H1 (cell line): ENCODE measurements at regions not wholly inside any gene's neighbourhood (a gene's known extent, or its start where the extent isn't known, plus 50 kb on each side); places are given as distances from the start of the nearest gene placed in this dataset.

Experiments
- KDM1A ChIP-seq: fragments of 200-600, 300-600 bp; sonication (generic); IDR thresholded peaks from 2 replicates; pipeline ENCODE4 v1.7.1; 2016; ENCODE audit warnings: mild to moderate bottlenecking, low read length, borderline replicate concordance
- TF ChIP-seq, protein P1 (sequence below): fragments of 300-600 bp; sonication (generic); IDR thresholded peaks from 2 replicates; pipeline ENCODE4 v1.7.1; 2012; ENCODE audit warnings: low read length, moderate library complexity, mild to moderate bottlenecking, inconsistent platforms; ENCODE audit not compliant: insufficient replicate concordance

GRCh38 chr5:40355846-40356245 is 323.9 kb upstream of the PTGER4 start (continued):
- TF ChIP-seq, protein P1, sequence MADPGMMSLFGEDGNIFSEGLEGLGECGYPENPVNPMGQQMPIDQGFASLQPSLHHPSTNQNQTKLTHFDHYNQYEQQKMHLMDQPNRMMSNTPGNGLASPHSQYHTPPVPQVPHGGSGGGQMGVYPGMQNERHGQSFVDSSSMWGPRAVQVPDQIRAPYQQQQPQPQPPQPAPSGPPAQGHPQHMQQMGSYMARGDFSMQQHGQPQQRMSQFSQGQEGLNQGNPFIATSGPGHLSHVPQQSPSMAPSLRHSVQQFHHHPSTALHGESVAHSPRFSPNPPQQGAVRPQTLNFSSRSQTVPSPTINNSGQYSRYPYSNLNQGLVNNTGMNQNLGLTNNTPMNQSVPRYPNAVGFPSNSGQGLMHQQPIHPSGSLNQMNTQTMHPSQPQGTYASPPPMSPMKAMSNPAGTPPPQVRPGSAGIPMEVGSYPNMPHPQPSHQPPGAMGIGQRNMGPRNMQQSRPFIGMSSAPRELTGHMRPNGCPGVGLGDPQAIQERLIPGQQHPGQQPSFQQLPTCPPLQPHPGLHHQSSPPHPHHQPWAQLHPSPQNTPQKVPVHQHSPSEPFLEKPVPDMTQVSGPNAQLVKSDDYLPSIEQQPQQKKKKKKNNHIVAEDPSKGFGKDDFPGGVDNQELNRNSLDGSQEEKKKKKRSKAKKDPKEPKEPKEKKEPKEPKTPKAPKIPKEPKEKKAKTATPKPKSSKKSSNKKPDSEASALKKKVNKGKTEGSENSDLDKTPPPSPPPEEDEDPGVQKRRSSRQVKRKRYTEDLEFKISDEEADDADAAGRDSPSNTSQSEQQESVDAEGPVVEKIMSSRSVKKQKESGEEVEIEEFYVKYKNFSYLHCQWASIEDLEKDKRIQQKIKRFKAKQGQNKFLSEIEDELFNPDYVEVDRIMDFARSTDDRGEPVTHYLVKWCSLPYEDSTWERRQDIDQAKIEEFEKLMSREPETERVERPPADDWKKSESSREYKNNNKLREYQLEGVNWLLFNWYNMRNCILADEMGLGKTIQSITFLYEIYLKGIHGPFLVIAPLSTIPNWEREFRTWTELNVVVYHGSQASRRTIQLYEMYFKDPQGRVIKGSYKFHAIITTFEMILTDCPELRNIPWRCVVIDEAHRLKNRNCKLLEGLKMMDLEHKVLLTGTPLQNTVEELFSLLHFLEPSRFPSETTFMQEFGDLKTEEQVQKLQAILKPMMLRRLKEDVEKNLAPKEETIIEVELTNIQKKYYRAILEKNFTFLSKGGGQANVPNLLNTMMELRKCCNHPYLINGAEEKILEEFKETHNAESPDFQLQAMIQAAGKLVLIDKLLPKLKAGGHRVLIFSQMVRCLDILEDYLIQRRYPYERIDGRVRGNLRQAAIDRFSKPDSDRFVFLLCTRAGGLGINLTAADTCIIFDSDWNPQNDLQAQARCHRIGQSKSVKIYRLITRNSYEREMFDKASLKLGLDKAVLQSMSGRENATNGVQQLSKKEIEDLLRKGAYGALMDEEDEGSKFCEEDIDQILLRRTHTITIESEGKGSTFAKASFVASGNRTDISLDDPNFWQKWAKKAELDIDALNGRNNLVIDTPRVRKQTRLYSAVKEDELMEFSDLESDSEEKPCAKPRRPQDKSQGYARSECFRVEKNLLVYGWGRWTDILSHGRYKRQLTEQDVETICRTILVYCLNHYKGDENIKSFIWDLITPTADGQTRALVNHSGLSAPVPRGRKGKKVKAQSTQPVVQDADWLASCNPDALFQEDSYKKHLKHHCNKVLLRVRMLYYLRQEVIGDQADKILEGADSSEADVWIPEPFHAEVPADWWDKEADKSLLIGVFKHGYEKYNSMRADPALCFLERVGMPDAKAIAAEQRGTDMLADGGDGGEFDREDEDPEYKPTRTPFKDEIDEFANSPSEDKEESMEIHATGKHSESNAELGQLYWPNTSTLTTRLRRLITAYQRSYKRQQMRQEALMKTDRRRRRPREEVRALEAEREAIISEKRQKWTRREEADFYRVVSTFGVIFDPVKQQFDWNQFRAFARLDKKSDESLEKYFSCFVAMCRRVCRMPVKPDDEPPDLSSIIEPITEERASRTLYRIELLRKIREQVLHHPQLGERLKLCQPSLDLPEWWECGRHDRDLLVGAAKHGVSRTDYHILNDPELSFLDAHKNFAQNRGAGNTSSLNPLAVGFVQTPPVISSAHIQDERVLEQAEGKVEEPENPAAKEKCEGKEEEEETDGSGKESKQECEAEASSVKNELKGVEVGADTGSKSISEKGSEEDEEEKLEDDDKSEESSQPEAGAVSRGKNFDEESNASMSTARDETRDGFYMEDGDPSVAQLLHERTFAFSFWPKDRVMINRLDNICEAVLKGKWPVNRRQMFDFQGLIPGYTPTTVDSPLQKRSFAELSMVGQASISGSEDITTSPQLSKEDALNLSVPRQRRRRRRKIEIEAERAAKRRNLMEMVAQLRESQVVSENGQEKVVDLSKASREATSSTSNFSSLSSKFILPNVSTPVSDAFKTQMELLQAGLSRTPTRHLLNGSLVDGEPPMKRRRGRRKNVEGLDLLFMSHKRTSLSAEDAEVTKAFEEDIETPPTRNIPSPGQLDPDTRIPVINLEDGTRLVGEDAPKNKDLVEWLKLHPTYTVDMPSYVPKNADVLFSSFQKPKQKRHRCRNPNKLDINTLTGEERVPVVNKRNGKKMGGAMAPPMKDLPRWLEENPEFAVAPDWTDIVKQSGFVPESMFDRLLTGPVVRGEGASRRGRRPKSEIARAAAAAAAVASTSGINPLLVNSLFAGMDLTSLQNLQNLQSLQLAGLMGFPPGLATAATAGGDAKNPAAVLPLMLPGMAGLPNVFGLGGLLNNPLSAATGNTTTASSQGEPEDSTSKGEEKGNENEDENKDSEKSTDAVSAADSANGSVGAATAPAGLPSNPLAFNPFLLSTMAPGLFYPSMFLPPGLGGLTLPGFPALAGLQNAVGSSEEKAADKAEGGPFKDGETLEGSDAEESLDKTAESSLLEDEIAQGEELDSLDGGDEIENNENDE = no peak
- TF ChIP-seq KDM1A = no peak
